KMS-11 (cell line): ENCODE measurements at regions not wholly inside any gene's neighbourhood (a gene's known extent, or its start where the extent isn't known, plus 50 kb on each side); places are given as distances from the start of the nearest gene placed in this dataset.

ENCODE experiments used
- H2AFZ ChIP-seq: fragments of 200-600 bp; sonication (generic); 2 replicates; pipeline ENCODE4 v1.6.1; 2016; ENCODE audit warnings: antibody characterized with exemption, mixed run types, low read depth
- H3K27ac ChIP-seq: fragments of 200-600 bp; sonication (generic); 2 replicates; pipeline ENCODE4 v1.6.1; 2016; ENCODE audit warnings: mild to moderate bottlenecking, mixed run types
- H3K27me3 ChIP-seq: fragments of 200-600 bp; sonication (generic); 2 replicates; pipeline ENCODE4 v1.6.1; 2017; ENCODE audit warnings: mild to moderate bottlenecking, low read depth, mixed run types, moderate library complexity; ENCODE audit not compliant: insufficient read depth
- H3K36me3 ChIP-seq: fragments of 200-600 bp; sonication (generic); 2 replicates; pipeline ENCODE4 v1.6.1; 2017; ENCODE audit warnings: mild to moderate bottlenecking, mixed run types; ENCODE audit not compliant: insufficient read depth
- H3K4me1 ChIP-seq: fragments of 200-600 bp; sonication (generic); 2 replicates; pipeline ENCODE4 v1.6.1; 2016; ENCODE audit warnings: mild to moderate bottlenecking, low read depth, mixed run types; ENCODE audit not compliant: poor library complexity, severe bottlenecking
- H3K4me2 ChIP-seq: fragments of 200-600 bp; sonication (generic); 2 replicates; pipeline ENCODE4 v1.7.0; 2016; ENCODE audit warnings: mild to moderate bottlenecking, mixed run types
- H3K4me3 ChIP-seq: fragments of 200-600 bp; sonication (generic); IDR thresholded peaks from 2 replicates; pipeline ENCODE4 v1.6.1; 2017; ENCODE audit warnings: low read depth, low read length, mixed read lengths; ENCODE audit not compliant: insufficient read depth
- H3K79me2 ChIP-seq: fragments of 200-600 bp; sonication (generic); 2 replicates; pipeline ENCODE4 v1.6.1; 2016; ENCODE audit warnings: low read depth, mixed run types; ENCODE audit not compliant: insufficient read depth
- H3K9ac ChIP-seq: fragments of 200-600 bp; sonication (generic); 2 replicates; pipeline ENCODE4 v1.6.1; 2016; ENCODE audit warnings: mild to moderate bottlenecking, mixed run types
- H4K20me1 ChIP-seq: fragments of 200-600 bp; sonication (generic); 2 replicates; pipeline ENCODE4 v1.6.1; 2016; ENCODE audit warnings: mild to moderate bottlenecking, mixed run types; ENCODE audit not compliant: insufficient read depth
- TF ChIP-seq, protein P1 (sequence below): fragments of 200-600 bp; sonication (generic); conservative IDR thresholded peaks from 2 replicates; pipeline ENCODE4 v1.6.1; 2017; ENCODE audit warnings: low read depth, mild to moderate bottlenecking, antibody characterized with exemption, low read length, moderate library complexity, mixed read lengths

DNA sequence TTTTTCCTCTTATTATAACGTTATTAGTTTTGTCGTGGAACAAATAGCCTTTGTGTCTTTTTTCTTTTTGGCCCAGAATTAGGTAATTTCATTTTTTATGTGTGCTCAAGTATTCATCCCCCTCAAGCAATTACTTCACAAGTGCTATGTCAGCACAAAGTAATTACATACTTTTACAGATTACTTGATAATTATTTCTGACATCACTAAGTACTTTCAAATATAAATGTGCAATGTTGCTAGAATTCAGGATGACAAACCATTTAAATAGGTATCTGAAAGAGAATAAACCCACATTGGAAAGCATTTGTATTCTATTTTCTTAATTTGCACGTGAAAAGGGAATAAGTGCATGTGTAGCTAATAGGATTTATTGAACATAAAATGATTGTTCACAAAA, 238.2 kb downstream of the CDH7 start:
- Histone ChIP-seq H2AFZ (no peak overlapping the region), H4K20me1 (no peaks in the 10 kb centered on the region), H3K9ac (no peak overlapping the region), H3K79me2 (no peaks in the 10 kb centered on the region), H3K4me1 (peaks cover 4% of the 10 kb centered on the region), H3K4me2 (no peak overlapping the region), H3K27me3 (no peaks in the 10 kb centered on the region), H3K36me3 (no peaks in the 10 kb centered on the region), H3K4me3 (no peak overlapping the region), H3K27ac (no peak overlapping the region)
- TF ChIP-seq, protein P1, sequence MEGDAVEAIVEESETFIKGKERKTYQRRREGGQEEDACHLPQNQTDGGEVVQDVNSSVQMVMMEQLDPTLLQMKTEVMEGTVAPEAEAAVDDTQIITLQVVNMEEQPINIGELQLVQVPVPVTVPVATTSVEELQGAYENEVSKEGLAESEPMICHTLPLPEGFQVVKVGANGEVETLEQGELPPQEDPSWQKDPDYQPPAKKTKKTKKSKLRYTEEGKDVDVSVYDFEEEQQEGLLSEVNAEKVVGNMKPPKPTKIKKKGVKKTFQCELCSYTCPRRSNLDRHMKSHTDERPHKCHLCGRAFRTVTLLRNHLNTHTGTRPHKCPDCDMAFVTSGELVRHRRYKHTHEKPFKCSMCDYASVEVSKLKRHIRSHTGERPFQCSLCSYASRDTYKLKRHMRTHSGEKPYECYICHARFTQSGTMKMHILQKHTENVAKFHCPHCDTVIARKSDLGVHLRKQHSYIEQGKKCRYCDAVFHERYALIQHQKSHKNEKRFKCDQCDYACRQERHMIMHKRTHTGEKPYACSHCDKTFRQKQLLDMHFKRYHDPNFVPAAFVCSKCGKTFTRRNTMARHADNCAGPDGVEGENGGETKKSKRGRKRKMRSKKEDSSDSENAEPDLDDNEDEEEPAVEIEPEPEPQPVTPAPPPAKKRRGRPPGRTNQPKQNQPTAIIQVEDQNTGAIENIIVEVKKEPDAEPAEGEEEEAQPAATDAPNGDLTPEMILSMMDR: no peak

DNA sequence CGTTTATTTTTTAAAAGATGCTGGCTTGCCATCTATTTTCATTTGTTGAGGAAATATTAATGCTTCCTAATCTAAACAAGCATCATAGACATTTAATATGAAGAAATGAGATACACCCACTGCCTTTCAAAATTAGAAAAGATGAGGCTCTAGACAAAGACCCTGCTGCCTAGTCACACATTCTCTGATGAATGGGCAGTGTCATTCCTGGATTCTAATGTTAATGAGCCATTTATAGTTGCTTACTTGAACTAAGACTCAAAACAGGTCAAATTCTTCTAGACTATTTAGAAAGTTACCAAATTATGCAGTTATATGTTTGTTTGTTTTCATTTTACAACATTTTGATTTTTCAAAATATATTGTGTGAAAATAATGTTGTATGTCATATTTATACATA, 237.6 kb downstream of the CDH7 start:
- Histone ChIP-seq H2AFZ (no peak overlapping the region), H3K36me3 (no peaks in the 10 kb centered on the region), H3K27me3 (no peaks in the 10 kb centered on the region), H4K20me1 (no peaks in the 10 kb centered on the region), H3K4me1 (no peaks in the 10 kb centered on the region), H3K4me3 (no peak overlapping the region), H3K27ac (no peak overlapping the region), H3K9ac (no peak overlapping the region), H3K4me2 (no peak overlapping the region), H3K79me2 (no peaks in the 10 kb centered on the region)
- TF ChIP-seq, protein P1: no peak

DNA sequence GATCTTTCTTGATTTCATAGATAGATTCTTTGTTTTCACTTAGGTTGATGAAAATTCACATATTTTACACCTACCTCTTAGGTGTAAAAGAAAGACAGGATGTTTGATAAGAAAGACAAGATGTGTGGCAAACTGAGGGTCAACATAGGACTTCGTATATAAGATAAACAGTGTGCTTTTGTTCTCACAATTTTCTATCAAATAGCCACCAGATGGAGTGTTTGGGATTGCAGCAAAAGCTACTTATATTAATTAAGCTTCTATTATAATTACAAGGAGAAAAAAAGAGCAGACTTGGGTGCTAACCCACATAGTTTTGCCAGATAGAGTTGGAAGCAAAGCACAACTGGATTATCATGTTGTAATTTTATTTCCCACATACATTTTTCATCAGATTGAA, 232.9 kb downstream of the CDH7 start:
- Histone ChIP-seq H3K27ac (no peak overlapping the region), H3K27me3 (no peaks in the 10 kb centered on the region), H3K4me3 (no peak overlapping the region), H3K9ac (no peak overlapping the region), H2AFZ (no peak overlapping the region), H3K79me2 (no peaks in the 10 kb centered on the region), H3K4me1 (no peaks in the 10 kb centered on the region), H4K20me1 (no peaks in the 10 kb centered on the region), H3K4me2 (no peak overlapping the region), H3K36me3 (no peaks in the 10 kb centered on the region)
- TF ChIP-seq, protein P1: peak; percentile 18; the same call in 1 of the 2 replicates

DNA sequence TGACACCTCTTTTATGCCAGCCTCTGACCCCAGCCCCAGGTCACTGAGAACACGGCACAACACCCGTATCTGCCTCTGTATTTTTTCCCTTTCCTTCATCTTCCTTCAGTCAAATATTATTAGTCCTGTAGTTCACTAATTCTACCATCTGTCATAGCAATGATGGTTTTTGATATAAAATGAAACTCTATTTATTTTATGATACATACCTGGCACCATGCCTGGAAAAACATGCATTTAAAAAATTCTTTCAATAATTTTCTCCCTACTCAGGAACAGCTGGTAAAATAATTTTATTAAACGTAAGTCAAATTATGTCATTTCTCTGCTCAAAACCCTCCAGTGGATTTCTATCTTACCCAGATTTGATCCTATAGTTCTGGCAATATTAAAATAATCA, 224.7 kb downstream of the CDH7 start:
- Histone ChIP-seq H3K79me2 (no peaks in the 10 kb centered on the region), H4K20me1 (no peaks in the 10 kb centered on the region), H3K4me3 (no peak overlapping the region), H3K4me1 (no peaks in the 10 kb centered on the region), H3K27ac (no peak overlapping the region), H3K36me3 (no peaks in the 10 kb centered on the region), H3K4me2 (no peak overlapping the region), H3K9ac (no peak overlapping the region), H2AFZ (no peak overlapping the region), H3K27me3 (no peaks in the 10 kb centered on the region)
- TF ChIP-seq, protein P1: no peak
